ENCODE measurements at regions not wholly inside any gene's neighbourhood (a gene's known extent, or its start where the extent isn't known, plus 50 kb on each side); places are given as distances from the start of the nearest gene placed in this dataset.

- H3K36me3 ChIP-seq (ENCODE audit: control insufficient read depth in 2 of 2, insufficient read depth in 1 of 2, low read length in 2 of 2) = no peaks in the 10 kb centered on the region
- H3K4me1 ChIP-seq (ENCODE audit: control insufficient read depth, insufficient read depth, low read length) = no peaks in the 10 kb centered on the region
- no peaks in the 10 kb centered on the region for H3K9me3 ChIP-seq (ENCODE audit: control insufficient read depth, insufficient read depth, low read depth, low read length)
- CTCF ChIA-PET = interaction anchor here (0.7 kb wide), 1 partner anchor 1024 kb away, joined by 3 read pairs; no protein-coding TSS in a partner anchor
- no peak overlapping the region for H3K27ac ChIP-seq (ENCODE audit: extremely low read depth, low read depth, low read length)
- H3K4me3 ChIP-seq (ENCODE audit: low read depth, low read length) = no peak overlapping the region
- POLR2A ChIA-PET = no interaction called here
- TF ChIP-seq REPIN1 (tag by site-specific recombination; IDR thresholded peaks at IDR 0.05; ENCODE audit: low read depth) (no peak), ZNF558 (tag by site-specific recombination; IDR thresholded peaks at IDR 0.05) (no peak), ZNF677 (tag by site-specific recombination; IDR thresholded peaks at IDR 0.05) (no peak), GLIS2 (tag by site-specific recombination; IDR thresholded peaks at IDR 0.05) (no peak), ZBTB10 (tag by site-specific recombination; IDR thresholded peaks at IDR 0.05) (no peak), ZNF704 (tag by site-specific recombination; IDR thresholded peaks at IDR 0.05) (no peak), ZNF274 (IDR thresholded peaks at IDR 0.05; ENCODE audit: low read length) (no peak), ZNF274 (tag by site-specific recombination; IDR thresholded peaks at IDR 0.05; ENCODE audit: borderline replicate concordance) (no peak), PBX3 (CRISPR knock-in tag; IDR thresholded peaks at IDR 0.05) (no peak), ZNF366 (tag by site-specific recombination; conservative IDR thresholded peaks at IDR 0.05) (no peak), ZNF660 (tag by site-specific recombination; IDR thresholded peaks at IDR 0.05) (no peak), ZNF501 (tag by site-specific recombination; IDR thresholded peaks at IDR 0.05) (no peak), ZNF626 (tag by site-specific recombination; IDR thresholded peaks at IDR 0.05) (no peak), ZNF391 (tag by site-specific recombination; IDR thresholded peaks at IDR 0.05; ENCODE audit: borderline replicate concordance, low read depth) (no peak), PRDM4 (tag by site-specific recombination; IDR thresholded peaks at IDR 0.05) (no peak), ZNF658 (tag by site-specific recombination; IDR thresholded peaks at IDR 0.05) (no peak)
Measured at GRCh38 chr15:87609474-87609873, 647.1 kb downstream of the NTRK3 start.

- ChIA-PET CTCF (interaction anchor here (0.5 to 0.6 kb wide), 2 partner anchors 1377 to 1493 kb away, joined by 3 to 4 read pairs; no protein-coding TSS in a partner anchor), POLR2A (no interaction called here)
- Histone ChIP-seq H3K4me1 (ENCODE audit: control insufficient read depth, insufficient read depth, low read length) (no peaks in the 10 kb centered on the region), H3K36me3 (ENCODE audit: control insufficient read depth in 2 of 2, insufficient read depth in 1 of 2, low read length in 2 of 2) (no peaks in the 10 kb centered on the region), H3K27ac (ENCODE audit: extremely low read depth, low read depth, low read length) (no peak overlapping the region), H3K4me3 (ENCODE audit: low read depth, low read length) (no peak overlapping the region), H3K9me3 (ENCODE audit: control insufficient read depth, insufficient read depth, low read depth, low read length) (no peaks in the 10 kb centered on the region)
- TF ChIP-seq ZBTB6 (tag by site-specific recombination; IDR thresholded peaks at IDR 0.05) = no peak
- no peak for TF ChIP-seq PRDM4 (tag by site-specific recombination; IDR thresholded peaks at IDR 0.05)
- no peak for TF ChIP-seq ZBTB1 (tag by site-specific recombination; IDR thresholded peaks at IDR 0.05)
- TF ChIP-seq ZNF580 (tag by site-specific recombination; IDR thresholded peaks at IDR 0.05) = no peak
- no peak for TF ChIP-seq ZBTB44 (tag by site-specific recombination; IDR thresholded peaks at IDR 0.05)
Measured at GRCh38 chr15:87608238-87609028, 648.1 kb downstream of the NTRK3 start.
